NCI-H1105 treated with DMSO at 0.1 percent for 48 hours (cell line): ENCODE measurements at regions not wholly inside any gene's neighbourhood (a gene's known extent, or its start where the extent isn't known, plus 50 kb on each side); places are given as distances from the start of the nearest gene placed in this dataset.

ENCODE experiments used
- DNase-seq: peaks from one replicate; lab custom pipeline; 2025; lab: John Stamatoyannopoulos, UW

DNA sequence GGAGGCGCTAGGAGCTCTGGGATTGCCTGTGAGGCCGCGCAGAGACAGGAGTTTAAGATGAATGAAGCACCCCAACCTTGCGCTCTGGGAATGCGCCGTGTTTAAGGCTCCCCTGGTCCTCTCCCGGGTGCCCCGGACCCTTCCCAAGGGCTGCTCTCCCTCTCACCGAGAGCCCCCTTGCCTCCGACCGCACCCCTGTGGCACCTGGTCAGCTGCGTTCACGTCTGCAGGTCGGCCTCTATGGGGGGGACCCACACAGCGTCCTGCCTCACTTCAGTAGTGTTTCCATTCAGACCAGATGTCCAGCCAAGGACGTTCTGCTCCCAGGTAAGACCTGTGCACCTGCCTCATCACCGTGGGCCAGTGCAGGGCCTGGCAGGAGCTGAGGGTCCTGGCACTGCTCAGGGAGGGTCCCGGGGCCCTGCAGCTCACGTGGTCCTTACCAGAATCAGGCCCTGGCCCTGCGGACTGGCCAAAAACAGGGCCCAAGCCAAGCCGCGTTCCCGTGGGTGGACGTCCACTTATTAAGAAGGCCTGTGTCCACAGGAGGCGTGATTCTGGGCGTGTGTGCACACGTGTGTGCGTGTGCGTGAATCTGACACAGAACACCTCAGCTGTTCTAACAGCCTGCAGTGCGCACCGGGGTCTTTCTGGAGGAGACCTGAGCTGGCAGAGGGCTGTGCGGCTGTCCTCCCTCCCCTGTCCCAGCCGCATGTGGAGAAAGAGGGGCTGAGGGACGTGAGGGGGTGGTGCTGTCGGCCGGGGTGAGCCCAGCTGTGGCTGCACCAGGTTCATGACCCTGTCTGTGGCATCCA lies 79.9 kb upstream of the BHLHE23 start:
- no peak for DNase-seq

GRCh38 chr20:63085151-63085861 lies 78.5 kb upstream of the BHLHE23 start:
- no peak for DNase-seq

- DNase-seq, result no peak
Observed at GRCh38 chr20:63084563-63084927, 77.8 kb upstream of the BHLHE23 start.

GRCh38 chr20:63083831-63084562 lies 77.2 kb upstream of the BHLHE23 start:
- no peak for DNase-seq

DNA sequence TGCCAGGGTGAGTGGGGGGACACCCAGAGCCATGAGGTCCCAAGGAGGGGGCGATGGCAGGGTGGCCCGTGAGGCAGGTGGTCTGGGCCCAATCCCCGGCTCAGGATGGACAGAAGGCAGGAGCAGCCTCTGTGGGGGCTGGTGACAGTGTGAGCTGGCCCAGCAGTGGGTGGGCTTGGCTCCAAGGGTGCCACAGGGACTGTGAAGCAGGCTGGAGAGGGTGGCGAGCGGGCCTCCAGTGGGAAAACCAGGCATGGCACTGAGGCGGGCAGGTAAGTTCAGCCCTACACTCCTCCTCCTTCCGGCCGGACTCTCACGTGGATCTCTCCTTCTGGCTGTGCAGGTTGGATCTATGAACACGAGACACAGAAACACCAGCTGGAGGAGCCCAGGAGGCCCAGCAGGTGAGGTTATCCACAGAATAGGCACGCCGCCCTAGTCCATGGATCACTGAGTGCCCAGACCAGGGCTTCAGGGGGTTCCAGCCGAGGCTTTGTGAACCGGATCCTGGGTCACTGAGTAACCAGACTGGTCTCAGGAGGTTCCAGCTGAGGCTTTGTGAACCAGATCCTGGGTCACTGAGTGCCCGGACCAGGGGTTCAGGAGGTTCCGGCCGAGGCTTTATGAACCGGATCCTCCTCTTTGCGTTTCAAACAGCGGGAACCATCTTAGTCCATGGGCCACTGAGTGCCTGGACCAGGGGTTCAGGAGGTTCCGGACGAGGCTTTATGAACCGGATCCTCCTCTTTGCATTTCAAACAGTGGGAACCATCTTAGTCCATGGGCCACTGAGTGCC lies 76.4 kb upstream of the BHLHE23 start:
- DNase-seq, result no peak

DNA sequence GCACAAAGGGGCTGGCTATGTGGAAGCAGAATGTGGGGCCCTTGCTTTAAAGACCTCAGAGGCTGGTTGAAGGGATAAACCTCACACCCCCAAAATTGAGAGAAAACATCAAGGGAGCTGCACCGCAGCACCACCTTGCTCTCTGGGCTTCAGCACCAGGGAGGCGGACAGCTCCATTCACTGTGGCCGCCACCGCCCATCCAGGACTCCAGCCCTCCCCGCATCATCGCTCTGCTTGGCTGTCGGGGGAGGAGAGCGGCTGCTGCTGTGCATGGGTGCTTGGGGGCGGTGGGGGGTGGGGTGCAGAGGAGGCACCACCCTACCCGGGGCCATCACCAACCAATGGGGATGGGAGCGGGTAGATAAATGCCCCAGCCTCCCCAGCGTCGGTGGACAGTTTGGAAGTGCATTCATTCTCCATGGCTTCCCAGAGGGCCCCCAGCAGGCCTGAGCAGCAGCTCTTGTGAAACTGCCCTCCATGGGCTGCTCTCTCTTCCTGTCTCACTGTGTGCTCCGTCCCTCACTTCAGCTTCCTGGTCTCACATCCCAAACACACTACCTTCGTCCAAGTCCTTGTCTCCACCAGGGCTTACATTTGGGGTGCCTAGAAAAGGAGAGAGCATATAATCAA lies 75.7 kb upstream of the BHLHE23 start:
- no peak for DNase-seq

DNA sequence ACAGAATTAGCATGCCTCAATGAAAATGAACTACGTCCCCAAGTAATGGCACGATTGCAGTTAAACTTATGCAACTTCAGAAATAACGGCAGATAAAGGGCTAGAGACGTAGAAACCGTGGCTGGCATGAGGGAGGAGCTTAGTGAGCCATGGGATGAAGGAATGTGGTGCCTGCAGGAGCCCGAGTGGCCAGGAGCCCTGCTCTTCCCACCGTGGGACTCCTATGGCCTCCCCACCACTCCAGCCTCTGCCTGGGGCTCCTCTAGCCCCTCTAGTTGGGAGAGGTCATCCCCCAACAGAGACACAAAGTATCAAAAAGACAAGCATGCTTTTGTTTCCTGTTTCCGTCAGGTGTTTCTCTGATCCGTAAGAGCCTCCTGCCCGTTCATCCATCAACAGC lies 75.1 kb upstream of the BHLHE23 start:
- no peak for DNase-seq

DNA sequence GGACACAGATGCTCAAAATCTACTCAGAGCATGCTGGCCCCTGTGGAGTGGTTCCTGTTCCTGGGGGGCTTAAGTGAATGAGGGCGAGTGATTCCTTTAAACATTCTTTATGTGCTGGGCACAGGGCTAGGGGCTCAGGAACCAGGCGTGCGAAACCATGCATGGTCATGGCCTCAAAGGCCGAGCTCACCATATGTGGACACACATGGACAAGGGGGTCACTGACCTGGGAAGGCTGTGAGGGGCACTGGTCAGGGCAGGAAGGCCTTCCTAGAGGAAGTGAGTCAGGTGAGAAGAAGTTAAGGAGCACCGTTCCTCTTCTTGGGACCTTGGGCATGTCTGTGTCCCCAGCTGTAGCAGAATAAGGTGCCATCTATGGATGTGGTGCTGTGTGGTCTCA lies 74.6 kb upstream of the BHLHE23 start:
- no peak for DNase-seq

DNA sequence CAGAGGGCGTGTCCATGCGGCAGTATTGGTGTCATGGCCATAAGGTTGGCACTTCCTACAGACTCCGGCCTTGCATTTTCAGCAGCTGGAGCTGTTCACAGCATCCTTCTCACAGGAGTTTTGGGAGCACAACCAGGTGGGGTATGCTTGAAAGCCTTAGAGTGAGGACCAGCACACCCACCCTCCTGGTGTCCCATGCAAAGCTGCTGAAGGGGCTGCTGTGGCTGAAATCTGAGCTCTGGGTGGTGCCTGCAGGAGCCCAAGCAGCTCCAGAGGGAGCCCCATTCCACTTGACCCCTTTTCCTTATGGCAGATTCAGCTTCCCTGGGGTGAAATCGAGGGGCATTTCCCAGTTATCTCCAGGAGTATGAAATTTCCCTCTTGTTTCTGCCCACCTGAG lies 74.0 kb upstream of the BHLHE23 start:
- DNase-seq, result no peak

GRCh38 chr20:63080411-63080810 lies 73.6 kb upstream of the BHLHE23 start:
- no peak for DNase-seq

DNA sequence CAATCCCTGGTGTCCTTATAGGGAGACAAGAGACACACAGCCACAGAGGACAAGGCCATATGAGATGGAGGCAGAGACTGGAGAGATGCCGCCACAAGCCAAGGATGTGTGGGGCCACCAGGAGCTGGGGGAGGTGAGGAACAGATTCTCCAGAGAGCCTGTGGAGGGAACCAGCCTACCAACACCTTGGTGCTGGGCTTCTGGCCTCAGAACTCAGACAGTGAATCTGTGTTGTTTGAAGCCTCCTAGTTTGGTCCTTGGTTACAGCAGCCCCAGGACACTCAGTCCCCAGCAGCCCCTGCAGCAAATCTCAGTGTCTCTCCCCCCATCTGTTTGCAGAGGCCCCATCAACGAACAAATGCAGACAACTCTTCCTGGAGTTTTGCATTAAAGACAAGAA lies 73.2 kb upstream of the BHLHE23 start:
- no peak for DNase-seq

GRCh38 chr20:63077705-63078104 lies 70.9 kb upstream of the BHLHE23 start:
- DNase-seq, result no peak

GRCh38 chr20:63076421-63076820 lies 69.7 kb upstream of the BHLHE23 start:
- no peak for DNase-seq

DNA sequence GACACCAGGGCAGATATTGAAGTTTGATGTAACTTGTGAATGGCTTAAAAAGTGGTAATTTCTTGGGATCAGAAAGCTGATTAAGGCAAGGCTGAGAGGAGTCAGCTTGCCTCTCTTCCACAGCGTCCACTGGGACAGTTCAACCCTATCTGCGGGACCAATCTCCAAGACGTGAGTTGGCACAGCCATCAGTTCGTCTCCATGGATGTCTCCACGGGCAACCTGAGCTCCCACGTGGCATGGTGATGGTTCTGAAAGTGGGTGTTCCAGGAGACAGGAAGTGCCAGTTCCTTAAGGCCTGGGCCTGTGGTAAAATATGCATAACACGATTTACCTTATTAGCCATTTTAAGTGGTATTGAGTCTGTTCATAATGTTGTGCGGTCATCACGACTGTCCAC lies 67.9 kb upstream of the BHLHE23 start:
- no peak for DNase-seq

DNA sequence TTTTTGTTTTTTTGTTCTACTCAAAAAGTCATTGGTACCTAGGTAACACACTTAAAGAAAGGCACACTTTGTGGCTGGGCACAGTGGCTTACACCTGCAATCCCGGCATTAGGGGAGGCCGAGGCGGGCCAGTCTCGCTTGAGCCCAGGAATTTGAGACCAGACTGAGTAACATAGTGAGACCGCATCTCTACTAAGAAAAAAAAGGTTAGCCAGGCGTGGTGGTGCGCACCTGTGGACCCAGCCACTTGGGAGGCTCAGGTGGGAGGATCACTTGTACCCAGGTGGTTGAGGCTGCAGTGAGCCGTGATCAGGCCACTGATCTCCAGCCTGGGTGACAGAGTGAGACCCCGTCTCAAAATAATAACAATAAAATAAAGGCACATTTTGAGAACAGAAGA lies 67.4 kb upstream of the BHLHE23 start:
- DNase-seq, result no peak

DNA sequence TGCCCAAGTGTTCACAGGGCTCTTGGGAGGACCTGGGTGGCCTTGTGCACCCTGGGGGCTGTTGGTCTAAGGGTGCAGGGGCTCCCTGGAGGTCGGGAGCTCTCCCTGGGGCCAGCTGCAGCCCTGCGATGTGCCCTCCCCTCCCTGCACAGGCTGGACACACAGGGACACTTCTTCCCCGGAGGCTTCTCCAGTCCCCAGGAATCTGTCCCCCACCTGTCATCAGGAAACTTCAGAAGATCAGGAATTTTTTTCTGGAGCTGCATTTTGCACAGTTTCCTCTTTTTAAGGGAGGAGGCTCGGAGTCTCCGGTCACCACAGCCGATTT lies 66.9 kb upstream of the BHLHE23 start:
- no peak for DNase-seq

DNA sequence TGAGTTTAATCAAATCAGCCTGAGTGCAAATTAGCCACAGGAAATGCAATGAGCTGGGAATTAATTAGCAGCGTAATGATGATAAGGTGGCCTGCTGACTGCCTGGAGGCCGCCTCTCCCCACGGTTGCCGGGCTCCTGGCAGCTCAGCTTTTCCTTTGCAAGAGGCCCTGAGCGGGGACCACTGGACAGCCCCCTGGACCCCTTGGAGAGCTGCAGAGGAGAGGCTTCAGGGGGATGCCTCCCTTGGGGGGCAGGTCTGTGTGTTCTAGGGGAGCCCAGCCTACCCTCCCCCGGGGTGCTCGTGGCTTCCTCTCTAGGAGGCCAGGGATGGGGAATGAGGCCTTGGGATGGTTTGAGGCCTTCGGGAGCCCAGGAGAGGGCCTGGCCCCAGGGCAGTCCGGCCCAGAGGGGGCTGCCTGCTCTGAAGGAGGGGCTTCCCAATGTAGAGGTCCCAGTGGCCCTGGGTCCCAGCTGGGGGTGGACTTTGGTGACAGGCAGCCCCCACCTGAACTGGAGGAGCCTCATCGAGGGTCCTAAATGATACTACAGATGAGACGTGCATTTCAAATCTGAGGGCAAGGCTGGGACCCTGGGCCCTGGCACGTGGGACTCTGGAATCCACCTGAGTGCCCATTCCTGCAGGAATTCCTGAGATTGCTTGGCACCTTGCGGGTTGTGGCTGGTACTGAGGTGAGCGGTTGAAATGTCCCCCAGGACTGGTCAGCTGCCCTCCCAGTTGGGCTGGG lies 66.4 kb upstream of the BHLHE23 start:
- DNase-seq, result no peak

GRCh38 chr20:63072231-63072791 lies 65.5 kb upstream of the BHLHE23 start:
- no peak for DNase-seq

DNA sequence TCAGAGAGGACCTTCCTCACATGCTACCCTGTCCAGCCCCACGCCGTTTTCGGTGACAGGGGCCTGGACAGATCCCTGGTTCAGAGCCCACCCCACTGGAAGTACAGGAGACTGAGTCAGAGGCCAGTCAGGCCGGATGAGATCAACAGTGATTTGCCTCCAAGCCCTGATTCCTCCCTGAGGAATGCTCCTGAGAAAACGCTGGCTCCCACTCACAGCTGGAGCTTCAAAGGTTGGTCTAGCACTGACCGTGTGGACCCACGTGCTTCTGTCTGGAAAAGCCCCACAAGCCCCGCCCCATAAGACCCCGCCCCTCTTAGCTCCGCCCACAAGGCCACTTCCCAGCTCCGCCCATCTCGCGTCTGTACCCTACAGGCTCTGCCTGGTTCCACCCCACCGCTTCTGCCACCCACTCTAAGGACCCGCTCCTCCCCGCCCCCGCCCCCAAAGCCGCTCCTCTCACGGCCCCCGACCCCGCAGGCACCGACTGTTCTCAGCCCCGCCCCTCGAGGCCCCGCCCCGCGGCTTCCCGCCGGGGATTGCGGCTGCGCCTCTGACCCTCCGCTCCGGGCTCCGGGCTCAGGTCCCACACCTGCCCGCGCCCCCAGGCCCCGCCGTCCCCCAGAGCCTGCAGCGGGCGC lies 64.9 kb upstream of the BHLHE23 start:
- DNase-seq, result no peak
